ENCODE measurements at regions not wholly inside any gene's neighbourhood (a gene's known extent, or its start where the extent isn't known, plus 50 kb on each side); places are given as distances from the start of the nearest gene placed in this dataset.

DNA sequence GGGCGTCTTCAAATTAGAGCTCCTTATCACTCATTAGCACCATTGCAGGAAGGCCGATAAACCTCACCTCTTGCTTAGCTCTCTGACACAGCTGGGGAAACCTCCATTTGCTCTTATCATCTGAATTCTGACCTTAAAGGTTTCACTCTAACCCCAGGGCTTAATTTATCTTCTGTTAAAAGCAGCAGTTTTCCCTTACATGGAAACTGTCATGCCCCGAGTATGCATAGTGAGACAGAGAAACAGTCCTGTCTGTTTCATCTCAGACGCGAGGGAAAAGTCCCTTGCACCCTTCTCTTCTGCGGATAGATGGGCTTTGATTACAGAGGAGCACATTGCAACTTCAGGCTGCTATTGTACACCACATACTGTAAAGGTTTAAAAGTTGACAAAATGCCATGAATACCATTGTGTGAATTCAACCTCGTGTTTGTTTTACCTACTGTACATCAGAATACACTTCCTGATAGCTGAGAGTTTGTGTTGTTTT, 191.5 kb upstream of the BMP2 start:
- no peak overlapping the region for H3K56ac ChIP-seq (replicated peaks; ENCODE audit: insufficient read length, low read depth, low read length)
- 0 out of 2 replicates have a peak overlapping the region, but pooled peaks have one; percentile 48 for H2AFZ ChIP-seq (ENCODE audit: low read length)
- H3K9me3 ChIP-seq (ENCODE audit: insufficient read depth in 2 of 2, low read depth in 1 of 2, low read length in 1 of 2): no peaks in the 10 kb centered on the region
- no peak overlapping the region for H2BK15ac ChIP-seq (ENCODE audit: low read length)
- no peak overlapping the region for H2AK5ac ChIP-seq (ENCODE audit: low read depth, low read length)
- no peak overlapping the region for H3K14ac ChIP-seq (ENCODE audit: insufficient read length)
- ChIA-PET CTCF (ENCODE audit: partially characterized antibody) (interaction anchor here (1.8 kb wide), 1 partner anchor 391 kb away, joined by 5 read pairs; no protein-coding TSS in a partner anchor), POLR2A (ENCODE audit: partially characterized antibody) (no interaction called here)
- no peak overlapping the region for H2BK20ac ChIP-seq (ENCODE audit: low read length)
- H3K4me1 ChIP-seq (replicated peaks in 1 of 4; ENCODE audit: control insufficient read depth in 3 of 4, insufficient read depth in 4 of 4, low read length in 3 of 4): peaks cover 0 to 3% (median 0%) of the 10 kb centered on the region in 4 experiments; a peak in 1 of 7 replicates
- no peaks in the 10 kb centered on the region for H3K36me3 ChIP-seq (ENCODE audit: control insufficient read depth in 2 of 4, insufficient read depth in 4 of 4, low read length in 3 of 4)
- no peaks in the 10 kb centered on the region for H4K20me1 ChIP-seq (replicated peaks in 1 of 2; ENCODE audit: control insufficient read depth in 1 of 2, insufficient read depth in 2 of 2, low read length in 2 of 2)
- no peak overlapping the region for H3K4me3 ChIP-seq (ENCODE audit: extremely low read depth in 1 of 4, insufficient read depth in 2 of 4, low read depth in 3 of 4, low read length in 4 of 4)
- H3K27me3 ChIP-seq (replicated peaks in 1 of 4; ENCODE audit: control insufficient read depth in 3 of 4, extremely low read depth in 1 of 4, insufficient read depth in 3 of 4, low read length in 3 of 4): no peaks in the 10 kb centered on the region
- WGBS, 2 experiments (ENCODE audit: extremely low coverage in 1 of 2, insufficient coverage in 1 of 2, insufficient read length in 1 of 2, insufficient replicate concordance in 2 of 2, low coverage in 1 of 2, low lambda C conversion rate in 2 of 2, missing lambda C conversion rate in 1 of 2): 79% methylated on average over 7 of the region's 7 CpGs; no CpG with 5 or more reads in 1 of the 2 experiments
- H3K4ac ChIP-seq (replicated peaks; ENCODE audit: insufficient read length, low read depth, low read length): no peak overlapping the region
- no peak overlapping the region for H4K8ac ChIP-seq (ENCODE audit: extremely low read depth, insufficient read depth, low read length)
- no peak overlapping the region for H2BK12ac ChIP-seq (ENCODE audit: low read depth, low read length)
- H2BK120ac ChIP-seq (replicated peaks; ENCODE audit: low read depth, low read length): no peak overlapping the region
- no peak overlapping the region for H4K91ac ChIP-seq (replicated peaks; ENCODE audit: insufficient read length, low read length)
- no peaks in the 10 kb centered on the region for H3K23me2 ChIP-seq (ENCODE audit: low read depth, low read length)
- no peaks in the 10 kb centered on the region for H3K79me2 ChIP-seq (ENCODE audit: control insufficient read depth in 1 of 2, insufficient read depth in 2 of 2, low read length in 2 of 2)
- H3K9ac ChIP-seq (replicated peaks in 1 of 4; ENCODE audit: extremely low read depth in 1 of 4, low read depth in 3 of 4, low read length in 3 of 4): no peak overlapping the region
- H2BK5ac ChIP-seq (ENCODE audit: low read depth, low read length): no peak overlapping the region
- H4K5ac ChIP-seq (ENCODE audit: insufficient read length, low read depth, low read length): no peak overlapping the region
- H3K23ac ChIP-seq (ENCODE audit: insufficient read length): no peak overlapping the region
- H3K18ac ChIP-seq (ENCODE audit: extremely low read depth, low read length): no peak overlapping the region
- no peaks in the 10 kb centered on the region for H3K79me1 ChIP-seq (ENCODE audit: low read depth, low read length)
- no peak for DNase-seq (ENCODE audit: low read depth in 1 of 2, low spot score in 2 of 2)
- FAIRE-seq: no peak
- no peak overlapping the region for H3K27ac ChIP-seq (ENCODE audit: low read depth, low read length)
- no peak overlapping the region for H3K4me2 ChIP-seq (ENCODE audit: insufficient read depth in 1 of 2, low read depth in 2 of 2, low read length in 2 of 2)
- TF ChIP-seq, protein P1, sequence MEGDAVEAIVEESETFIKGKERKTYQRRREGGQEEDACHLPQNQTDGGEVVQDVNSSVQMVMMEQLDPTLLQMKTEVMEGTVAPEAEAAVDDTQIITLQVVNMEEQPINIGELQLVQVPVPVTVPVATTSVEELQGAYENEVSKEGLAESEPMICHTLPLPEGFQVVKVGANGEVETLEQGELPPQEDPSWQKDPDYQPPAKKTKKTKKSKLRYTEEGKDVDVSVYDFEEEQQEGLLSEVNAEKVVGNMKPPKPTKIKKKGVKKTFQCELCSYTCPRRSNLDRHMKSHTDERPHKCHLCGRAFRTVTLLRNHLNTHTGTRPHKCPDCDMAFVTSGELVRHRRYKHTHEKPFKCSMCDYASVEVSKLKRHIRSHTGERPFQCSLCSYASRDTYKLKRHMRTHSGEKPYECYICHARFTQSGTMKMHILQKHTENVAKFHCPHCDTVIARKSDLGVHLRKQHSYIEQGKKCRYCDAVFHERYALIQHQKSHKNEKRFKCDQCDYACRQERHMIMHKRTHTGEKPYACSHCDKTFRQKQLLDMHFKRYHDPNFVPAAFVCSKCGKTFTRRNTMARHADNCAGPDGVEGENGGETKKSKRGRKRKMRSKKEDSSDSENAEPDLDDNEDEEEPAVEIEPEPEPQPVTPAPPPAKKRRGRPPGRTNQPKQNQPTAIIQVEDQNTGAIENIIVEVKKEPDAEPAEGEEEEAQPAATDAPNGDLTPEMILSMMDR (IDR thresholded peaks at IDR 0.05; ENCODE audit: control extremely low read depth in 1 of 3, insufficient read depth in 1 of 3, low read depth in 1 of 3, low read length in 3 of 3): no peak
- TF ChIP-seq, protein P2, sequence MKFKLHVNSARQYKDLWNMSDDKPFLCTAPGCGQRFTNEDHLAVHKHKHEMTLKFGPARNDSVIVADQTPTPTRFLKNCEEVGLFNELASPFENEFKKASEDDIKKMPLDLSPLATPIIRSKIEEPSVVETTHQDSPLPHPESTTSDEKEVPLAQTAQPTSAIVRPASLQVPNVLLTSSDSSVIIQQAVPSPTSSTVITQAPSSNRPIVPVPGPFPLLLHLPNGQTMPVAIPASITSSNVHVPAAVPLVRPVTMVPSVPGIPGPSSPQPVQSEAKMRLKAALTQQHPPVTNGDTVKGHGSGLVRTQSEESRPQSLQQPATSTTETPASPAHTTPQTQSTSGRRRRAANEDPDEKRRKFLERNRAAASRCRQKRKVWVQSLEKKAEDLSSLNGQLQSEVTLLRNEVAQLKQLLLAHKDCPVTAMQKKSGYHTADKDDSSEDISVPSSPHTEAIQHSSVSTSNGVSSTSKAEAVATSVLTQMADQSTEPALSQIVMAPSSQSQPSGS (IDR thresholded peaks at IDR 0.05; ENCODE audit: low read length): no peak
- TF ChIP-seq CEBPB (IDR thresholded peaks at IDR 0.05; ENCODE audit: low read depth, low read length) (no peak), CBX8 (IDR thresholded peaks at IDR 0.05; ENCODE audit: borderline replicate concordance, low read depth, low read length) (no peak), BCL11A (IDR thresholded peaks at IDR 0.05; ENCODE audit: low read depth in 2 of 2, low read length in 2 of 2) (no peak), KDM4A (IDR thresholded peaks at IDR 0.05; ENCODE audit: low read depth, low read length, severe bottlenecking) (no peak), TCF12 (IDR thresholded peaks at IDR 0.05; ENCODE audit: low read depth, low read length) (no peak)
- TF ChIP-seq, protein P3, sequence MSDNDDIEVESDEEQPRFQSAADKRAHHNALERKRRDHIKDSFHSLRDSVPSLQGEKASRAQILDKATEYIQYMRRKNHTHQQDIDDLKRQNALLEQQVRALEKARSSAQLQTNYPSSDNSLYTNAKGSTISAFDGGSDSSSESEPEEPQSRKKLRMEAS (IDR thresholded peaks at IDR 0.05): no peak
- TF ChIP-seq, protein P4, sequence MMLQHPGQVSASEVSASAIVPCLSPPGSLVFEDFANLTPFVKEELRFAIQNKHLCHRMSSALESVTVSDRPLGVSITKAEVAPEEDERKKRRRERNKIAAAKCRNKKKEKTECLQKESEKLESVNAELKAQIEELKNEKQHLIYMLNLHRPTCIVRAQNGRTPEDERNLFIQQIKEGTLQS (IDR thresholded peaks at IDR 0.05; ENCODE audit: insufficient read depth, low read depth, low read length): no peak
